SK-N-MC (cell line): ENCODE measurements at regions not wholly inside any gene's neighbourhood (a gene's known extent, or its start where the extent isn't known, plus 50 kb on each side); places are given as distances from the start of the nearest gene placed in this dataset.
"Not testable (repeated sequence)": the region's sequence is repeated elsewhere in the genome, so short reads cannot be mapped to it uniquely, and the experiment has no call there.

Source experiments
- DNase-seq: peaks from one replicate; pipeline ENCODE4 v3.0.0-alpha.2; 2011; ENCODE audit warnings: low read depth, low spot score
- H3K27ac ChIP-seq: fragments of 200-600 bp; sonication (generic); 2 replicates; pipeline ENCODE4 v1.5.1; 2016; ENCODE audit warnings: mixed run types
- H3K36me3 ChIP-seq: fragments of 200-600 bp; sonication (generic); 2 replicates; pipeline ENCODE4 v1.6.1; 2017; ENCODE audit warnings: antibody characterized with exemption, low read length, mixed read lengths; ENCODE audit not compliant: insufficient read depth
- H3K4me3 ChIP-seq: fragments of 200-600 bp; sonication (generic); 2 replicates; pipeline ENCODE4 v1.5.1; 2016
- H3K9ac ChIP-seq: fragments of 200-600 bp; sonication (generic); 2 replicates; pipeline ENCODE4 v1.8.0; 2017; ENCODE audit warnings: mixed run types, mixed read lengths; ENCODE audit not compliant: insufficient read length
- H3K9me3 ChIP-seq: fragments of 200-600 bp; sonication (generic); 2 replicates; pipeline ENCODE4 v1.6.1; 2017; ENCODE audit warnings: low read depth, mild to moderate bottlenecking, antibody characterized with exemption, low read length, moderate library complexity, mixed read lengths
- EZH2 ChIP-seq: fragments of 200-600 bp; sonication (generic); IDR thresholded peaks from one replicate; pipeline ENCODE4 v1.6.1; 2017; ENCODE audit warnings: antibody characterized with exemption
- FOXP2 ChIP-seq: optimal IDR thresholded peaks from 2 replicates; pipeline ENCODE3; 2011; ENCODE audit warnings: mild to moderate bottlenecking, moderate library complexity; ENCODE audit not compliant: insufficient read depth; ENCODE audit errors: extremely low read length, control extremely low read depth
- POLR2AphosphoS5 ChIP-seq: IDR thresholded peaks from 2 replicates; pipeline ENCODE4 v1.6.1; 2012; ENCODE audit warnings: mild to moderate bottlenecking, low read depth, low read length, borderline replicate concordance

DNA sequence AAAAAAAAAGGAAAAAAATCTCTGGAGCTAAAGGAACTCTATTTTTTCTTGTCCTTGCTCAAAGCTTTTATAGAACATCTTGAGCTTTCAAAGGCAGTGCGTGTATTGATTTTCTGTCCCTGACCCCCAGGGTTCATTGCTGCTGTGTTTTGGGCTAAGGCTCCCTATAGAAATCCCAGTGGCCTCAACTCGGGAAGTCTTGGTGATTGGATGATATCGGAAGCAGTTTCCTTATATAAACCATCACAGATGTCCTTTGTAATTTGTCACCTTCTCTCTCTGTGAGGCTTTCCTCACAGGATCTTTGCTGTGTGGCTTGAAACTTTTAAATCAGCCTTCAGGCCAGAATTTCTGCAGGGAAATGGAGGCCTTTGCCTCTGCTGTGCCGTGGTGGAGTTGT, 397.7 kb downstream of the RPS6KC1 start:
- Histone ChIP-seq H3K27ac (no peak overlapping the region), H3K9ac (no peak overlapping the region), H3K36me3 (no peaks in the 10 kb centered on the region), H3K4me3 (no peak overlapping the region), H3K9me3 (no peaks in the 10 kb centered on the region)
- TF ChIP-seq FOXP2: no peak
- no peak for TF ChIP-seq POLR2AphosphoS5
- TF ChIP-seq EZH2: no peak
- no peak for DNase-seq

DNA sequence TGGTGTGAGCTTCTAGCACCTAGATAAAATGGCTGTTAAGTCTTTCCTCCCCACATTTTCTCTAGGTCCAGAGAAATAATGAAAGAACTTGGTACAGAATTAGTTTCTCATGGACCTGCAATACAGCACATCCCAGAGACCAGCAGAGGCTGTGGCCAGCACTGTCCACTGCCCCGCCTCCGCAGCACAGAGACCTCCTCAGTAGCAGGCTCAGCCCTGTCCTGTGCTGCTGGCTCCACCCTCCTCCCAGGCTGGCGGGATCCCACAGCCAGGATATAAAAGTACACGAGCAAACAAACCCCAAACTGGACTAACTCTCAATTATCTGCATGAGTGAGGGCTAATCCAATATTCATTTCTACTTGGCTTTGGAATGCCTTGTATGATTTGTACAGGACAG, 401.5 kb downstream of the RPS6KC1 start:
- Histone ChIP-seq H3K36me3 (no peaks in the 10 kb centered on the region), H3K9ac (no peak overlapping the region), H3K9me3 (no peaks in the 10 kb centered on the region), H3K4me3 (no peak overlapping the region), H3K27ac (no peak overlapping the region)
- no peak for DNase-seq
- TF ChIP-seq POLR2AphosphoS5 (no peak), FOXP2 (no peak), EZH2 (no peak)

GRCh38 chr1:213457186-213457585, 406.1 kb downstream of the RPS6KC1 start:
- H3K9ac ChIP-seq: no peak overlapping the region
- no peak overlapping the region for H3K27ac ChIP-seq
- no peak overlapping the region for H3K4me3 ChIP-seq
- no peak for TF ChIP-seq EZH2
- TF ChIP-seq FOXP2: no peak
- H3K9me3 ChIP-seq: no peaks in the 10 kb centered on the region
- DNase-seq: no peak
- no peaks in the 10 kb centered on the region for H3K36me3 ChIP-seq

GRCh38 chr1:213457733-213458132, 406.7 kb downstream of the RPS6KC1 start:
- DNase-seq: no peak
- H3K27ac ChIP-seq: no peak overlapping the region
- no peaks in the 10 kb centered on the region for H3K36me3 ChIP-seq
- H3K4me3 ChIP-seq: no peak overlapping the region
- H3K9ac ChIP-seq: no peak overlapping the region
- no peak for TF ChIP-seq EZH2
- no peak for TF ChIP-seq POLR2AphosphoS5
- TF ChIP-seq FOXP2: no peak
- no peaks in the 10 kb centered on the region for H3K9me3 ChIP-seq

GRCh38 chr1:213462374-213462773, 411.3 kb downstream of the RPS6KC1 start:
- H3K27ac ChIP-seq, H3K9me3 ChIP-seq, H3K36me3 ChIP-seq, H3K9ac ChIP-seq, DNase-seq, H3K4me3 ChIP-seq: not testable (repeated sequence)

DNA sequence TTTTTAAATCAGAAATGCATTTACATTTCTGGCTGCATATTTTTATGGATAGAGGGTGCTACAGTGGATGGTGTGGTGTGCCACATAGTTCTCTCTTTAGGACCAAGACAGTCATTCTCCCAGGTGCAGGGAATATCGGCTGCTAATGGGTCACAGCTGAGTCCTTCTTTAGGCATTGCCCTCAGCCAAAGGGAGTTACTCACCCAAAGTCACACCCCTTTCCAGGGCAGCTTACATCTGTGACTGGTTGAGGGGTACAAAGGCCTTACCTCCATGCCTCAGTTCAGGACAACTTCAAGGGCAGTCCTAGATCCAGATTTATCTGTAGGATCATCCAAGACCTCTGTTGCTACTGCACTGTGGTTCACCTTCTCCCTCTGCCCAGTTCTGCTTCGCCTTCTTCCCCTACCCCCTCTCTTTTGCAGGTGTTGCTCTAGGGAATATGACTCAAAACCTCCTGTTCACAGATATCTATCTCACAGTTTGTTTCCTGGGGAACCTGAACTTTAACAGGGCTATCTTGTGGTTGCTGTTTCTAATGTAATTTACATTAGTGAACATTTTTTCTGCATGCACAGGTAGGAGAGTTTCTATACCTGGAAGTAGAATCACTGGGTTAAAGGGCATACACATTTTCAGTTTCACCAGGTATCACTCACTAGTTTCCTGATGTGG, 413.9 kb downstream of the RPS6KC1 start:
- Histone ChIP-seq H3K9ac (no peak overlapping the region), H3K4me3 (no peak overlapping the region), H3K36me3 (no peaks in the 10 kb centered on the region), H3K9me3 (no peaks in the 10 kb centered on the region), H3K27ac (no peak overlapping the region)
- TF ChIP-seq FOXP2 (no peak), EZH2 (no peak), POLR2AphosphoS5 (no peak)
- no peak for DNase-seq

GRCh38 chr1:213466541-213466940, 415.5 kb downstream of the RPS6KC1 start:
- Histone ChIP-seq H3K36me3 (no peaks in the 10 kb centered on the region), H3K9me3 (no peaks in the 10 kb centered on the region), H3K4me3 (no peak overlapping the region), H3K27ac (no peak overlapping the region), H3K9ac (no peak overlapping the region)
- TF ChIP-seq EZH2 (no peak), FOXP2 (no peak), POLR2AphosphoS5 (no peak)
- DNase-seq: no peak

DNA sequence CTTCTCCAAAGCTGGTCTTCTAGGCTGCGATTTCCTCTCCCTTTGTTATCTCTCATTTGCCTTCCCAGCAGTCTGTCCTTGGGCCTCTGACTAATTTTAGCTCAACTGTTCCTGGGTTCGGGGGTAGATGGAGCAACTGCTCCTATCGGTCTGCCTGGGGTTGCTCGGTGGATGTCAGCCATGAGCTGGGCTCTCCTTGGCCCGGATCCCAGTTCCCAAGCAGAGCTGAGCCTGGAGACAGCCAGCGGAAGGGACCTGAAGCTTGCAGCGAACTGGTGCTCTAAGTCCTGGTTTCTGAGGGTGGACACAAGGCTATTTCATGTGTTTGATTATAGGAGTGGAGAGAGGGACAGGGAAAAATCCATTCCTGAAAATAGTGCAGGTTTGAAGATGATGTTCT, 423.0 kb downstream of the RPS6KC1 start:
- Histone ChIP-seq H3K4me3 (no peak overlapping the region), H3K9me3 (no peaks in the 10 kb centered on the region), H3K36me3 (no peaks in the 10 kb centered on the region), H3K9ac (no peak overlapping the region), H3K27ac (no peak overlapping the region)
- TF ChIP-seq FOXP2 (no peak), EZH2 (no peak), POLR2AphosphoS5 (no peak)
- no peak for DNase-seq

GRCh38 chr1:213481395-213481794, 430.4 kb downstream of the RPS6KC1 start:
- no peak for DNase-seq
- no peaks in the 10 kb centered on the region for H3K36me3 ChIP-seq
- H3K4me3 ChIP-seq: no peak overlapping the region
- no peak for TF ChIP-seq EZH2
- TF ChIP-seq POLR2AphosphoS5: no peak
- TF ChIP-seq FOXP2: no peak
- no peaks in the 10 kb centered on the region for H3K9me3 ChIP-seq
- H3K27ac ChIP-seq: no peak overlapping the region
- no peak overlapping the region for H3K9ac ChIP-seq

DNA sequence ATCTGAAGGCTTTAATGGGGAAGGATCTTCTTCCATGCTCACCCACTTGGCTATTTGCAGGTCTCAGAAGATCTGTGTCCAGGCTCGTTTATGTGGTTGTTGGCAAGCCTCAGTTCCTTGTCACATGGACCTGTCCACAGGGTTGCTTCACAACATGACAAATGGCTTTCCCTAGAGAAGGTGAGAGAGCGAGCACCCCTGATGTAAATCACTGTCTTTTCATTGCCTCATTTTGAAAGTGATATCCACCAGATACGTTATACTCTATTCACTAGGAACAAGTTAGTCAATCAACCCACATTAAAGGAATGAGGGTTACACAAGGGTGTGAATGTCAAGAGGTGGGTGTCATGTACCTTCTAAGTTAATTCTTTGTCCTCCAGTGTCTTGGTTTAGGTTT, 433.3 kb downstream of the RPS6KC1 start:
- Histone ChIP-seq H3K9ac (no peak overlapping the region), H3K4me3 (no peak overlapping the region), H3K9me3 (no peaks in the 10 kb centered on the region), H3K27ac (no peak overlapping the region), H3K36me3 (no peaks in the 10 kb centered on the region)
- DNase-seq: no peak
- TF ChIP-seq EZH2 (no peak), FOXP2 (no peak), POLR2AphosphoS5 (no peak)
